Epithelial cell of esophagus (primary cell): ENCODE measurements at regions not wholly inside any gene's neighbourhood (a gene's known extent, or its start where the extent isn't known, plus 50 kb on each side); places are given as distances from the start of the nearest gene placed in this dataset.

Experiments
- DNase-seq: peaks from one replicate; pipeline ENCODE4 v3.0.0; 2010; ENCODE audit warnings: low read depth
- H3K4me3 ChIP-seq: 2 replicates; pipeline ENCODE4 v1.5.1; 2011; ENCODE audit warnings: mild to moderate bottlenecking, low read length, control low read depth
- CTCF ChIP-seq: IDR thresholded peaks from 2 replicates; pipeline ENCODE4 v1.5.1; 2011; ENCODE audit warnings: low read depth, mild to moderate bottlenecking, low read length, control low read depth, inconsistent platforms; ENCODE audit not compliant: insufficient read depth; ENCODE audit errors: missing control alignments

DNA sequence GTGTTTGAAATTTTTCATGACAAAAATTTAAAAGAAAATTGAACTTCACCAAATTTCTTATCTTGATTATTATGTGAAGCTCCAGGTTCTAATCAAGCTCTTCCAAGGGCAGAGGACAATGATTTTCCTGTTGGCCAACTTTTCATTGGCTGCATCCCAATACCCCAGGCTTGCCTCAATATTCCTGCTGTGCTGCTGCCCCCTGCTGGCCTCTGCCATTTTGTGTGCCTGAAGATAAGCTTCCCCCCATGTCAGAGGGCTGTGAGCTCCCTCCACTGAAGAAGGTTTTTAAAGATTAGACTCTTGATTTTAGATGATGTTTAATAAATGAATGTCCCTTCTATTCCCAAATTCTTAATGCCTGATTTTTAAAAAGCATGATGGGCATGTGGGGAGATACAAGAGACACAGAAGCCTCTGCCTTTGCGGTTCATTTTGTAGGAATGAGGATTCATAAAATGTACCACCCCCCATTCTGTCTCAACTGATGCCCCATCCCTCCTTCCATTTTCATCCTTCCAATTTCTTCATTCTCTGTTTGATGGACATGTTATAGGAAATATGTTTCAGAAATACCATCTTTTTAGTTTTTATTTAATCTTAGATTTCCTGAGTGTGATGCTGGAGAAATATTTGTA is 76.7 kb upstream of the RGS6 start:
- no peak overlapping the region for H3K4me3 ChIP-seq
- TF ChIP-seq CTCF: peak; percentile 76
- DNase-seq: peak; percentile 80

GRCh38 chr14:71856199-71856919 is 75.9 kb upstream of the RGS6 start:
- H3K4me3 ChIP-seq: no peak overlapping the region
- no peak for TF ChIP-seq CTCF
- DNase-seq: peak; percentile 28

- no peak overlapping the region for H3K4me3 ChIP-seq
- DNase-seq: no peak
- TF ChIP-seq CTCF: peak; percentile 13
Observed at GRCh38 chr14:71863049-71863448, 69.2 kb upstream of the RGS6 start.

- DNase-seq: no peak
- TF ChIP-seq CTCF: no peak
- H3K4me3 ChIP-seq: no peak overlapping the region
Observed at GRCh38 chr14:71863766-71864165, 68.5 kb upstream of the RGS6 start.
